K562 (cell line): ENCODE measurements at regions not wholly inside any gene's neighbourhood (a gene's known extent, or its start where the extent isn't known, plus 50 kb on each side); places are given as distances from the start of the nearest gene placed in this dataset.

Experiments
- BRCA1 ChIP-seq, 2 experiments: fragments of 450-650 bp in 1 of 2; sonication (generic) in 1 of 2; formaldehyde crosslinking in 1 of 2; IDR thresholded peaks; 2 replicates each; pipeline versions ENCODE4 v1.5.0 to v1.6.1; 2017 to 2020; ENCODE audit warnings: mild to moderate bottlenecking in 1 of 2, missing genetic modification reagents in 1 of 2
- NFYB ChIP-seq: IDR thresholded peaks from 2 replicates; pipeline ENCODE4 v1.6.1; 2011; ENCODE audit warnings: mild to moderate bottlenecking, moderate library complexity; ENCODE audit not compliant: insufficient read length; ENCODE audit errors: extremely low read depth
- RBM22 ChIP-seq: fragments of 200-400 bp; formaldehyde crosslinking; IDR thresholded peaks from 2 replicates; pipeline ENCODE4 v1.6.1; 2018; ENCODE audit warnings: low read length, low read depth; ENCODE audit not compliant: poor library complexity, severe bottlenecking

DNA sequence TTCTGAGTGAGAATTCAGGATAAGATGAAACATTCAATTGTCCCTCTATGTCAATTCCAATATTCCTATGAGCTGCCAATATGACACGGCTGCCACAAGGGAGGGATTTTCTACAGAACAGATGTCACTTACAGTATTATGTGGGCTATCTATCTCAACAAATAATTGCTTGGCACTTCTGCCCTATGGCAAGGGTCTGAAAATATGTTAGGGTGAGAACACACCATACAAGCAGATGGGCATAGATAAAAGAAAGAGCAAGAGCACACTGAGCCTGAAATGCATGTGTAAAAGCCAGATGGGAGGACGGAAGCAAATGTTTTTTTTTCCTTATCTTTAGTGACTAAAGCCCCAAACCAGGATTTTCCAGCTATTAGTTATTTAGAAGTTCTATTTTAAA, 70.1 kb upstream of the TFEC start:
- TF ChIP-seq NFYB: no peak
- TF ChIP-seq RBM22: no peak
- no peak for TF ChIP-seq BRCA1 (IDR thresholded peaks at IDR 0.05)
- no peak for TF ChIP-seq BRCA1 (CRISPR knock-in tag; IDR thresholded peaks at IDR 0.05)
